HG02588 (cell line): ENCODE measurements at regions not wholly inside any gene's neighbourhood (a gene's known extent, or its start where the extent isn't known, plus 50 kb on each side); places are given as distances from the start of the nearest gene placed in this dataset.

ENCODE experiments used
- ATAC-seq: cut with Tn5 transposase; IDR thresholded peaks from one replicate; pipeline ENCODE4 v1.9.1; 2021; ENCODE audit warnings: mild to moderate bottlenecking, moderate library complexity; ENCODE audit not compliant: unreplicated experiment

- ATAC-seq: peak; percentile 37
Measured at GRCh38 chr2:207286106-207286505, 120.4 kb upstream of the KLF7 start.

DNA sequence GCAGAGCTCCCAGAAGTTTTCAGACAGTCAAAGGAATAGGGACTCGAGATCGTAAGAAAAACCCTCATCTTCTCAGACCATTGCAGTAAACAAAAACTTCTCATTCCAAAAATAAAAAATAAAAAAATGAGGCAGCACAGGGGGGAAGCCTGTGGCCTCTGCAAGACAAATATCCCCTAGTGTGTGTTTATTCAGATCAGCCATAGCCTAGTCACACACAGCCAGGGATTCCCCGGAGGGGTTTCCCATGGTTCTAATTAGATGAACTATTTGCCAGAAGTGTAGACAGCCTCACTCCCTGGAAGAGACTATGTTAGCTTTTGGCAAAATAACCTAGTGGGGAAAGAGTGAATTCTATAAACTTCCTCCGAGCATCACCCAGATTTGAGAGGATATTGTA, 122.9 kb upstream of the KLF7 start:
- ATAC-seq: peak; percentile 69

DNA sequence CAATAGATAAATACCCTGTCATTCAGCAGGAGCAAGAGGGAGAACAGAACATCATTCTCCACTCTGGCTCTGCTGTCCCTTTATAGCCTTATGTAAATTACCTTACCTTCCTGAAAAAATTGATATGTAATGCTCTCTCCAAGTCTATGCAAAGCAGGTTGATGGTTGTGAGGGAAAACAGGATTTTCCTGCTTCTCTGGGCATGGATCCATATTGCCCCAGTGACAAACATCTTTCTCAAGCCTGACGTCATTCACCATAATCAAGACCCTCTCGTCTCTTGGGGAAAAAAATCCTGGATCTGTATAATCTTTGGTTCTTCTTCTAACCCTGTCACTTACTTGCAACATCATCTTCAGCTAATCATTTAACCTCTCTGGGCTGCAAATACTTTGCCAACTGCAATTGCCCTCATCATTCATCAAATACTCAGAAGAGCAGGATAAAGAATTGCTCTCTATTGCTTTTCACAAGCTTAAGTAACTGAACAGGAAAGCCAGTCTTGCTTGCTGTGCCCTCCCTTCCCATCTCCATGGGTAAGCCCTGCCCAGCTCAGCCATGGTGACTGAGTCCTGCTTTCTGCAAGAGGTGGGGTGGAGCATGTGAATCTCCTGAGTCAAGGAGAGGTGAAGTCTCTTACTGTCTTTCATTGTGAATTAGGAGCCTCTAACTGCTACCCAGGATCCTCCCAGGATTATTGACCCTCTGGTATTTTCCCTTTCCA, 123.7 kb upstream of the KLF7 start:
- ATAC-seq: no peak

GRCh38 chr2:207290833-207291624, 125.3 kb upstream of the KLF7 start:
- ATAC-seq: no peak

GRCh38 chr2:207291625-207292252, 126.0 kb upstream of the KLF7 start:
- peak; percentile 40 for ATAC-seq

- no peak for ATAC-seq
Measured at GRCh38 chr2:207296265-207296948, 130.7 kb upstream of the KLF7 start.

DNA sequence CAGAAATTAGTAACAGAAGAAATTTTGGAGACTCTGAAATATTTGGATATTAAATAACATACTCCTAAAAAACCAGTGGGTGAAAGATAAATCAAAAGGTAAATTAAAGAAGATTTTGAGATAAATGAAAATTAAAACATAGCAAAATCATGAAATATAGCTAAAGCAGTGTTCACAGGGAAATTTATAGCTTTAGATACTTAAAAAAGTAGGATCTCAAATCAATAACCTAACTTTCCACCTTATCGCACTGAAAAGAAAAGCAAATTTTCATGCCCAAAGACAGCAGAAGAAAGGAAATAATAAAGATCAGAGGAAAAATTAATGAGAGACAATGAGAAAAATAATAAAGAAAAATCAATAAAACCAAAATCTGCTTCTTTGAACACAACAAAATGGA, 135.1 kb upstream of the KLF7 start:
- no peak for ATAC-seq

GRCh38 chr2:207304761-207305160, 139.0 kb upstream of the KLF7 start:
- ATAC-seq: no peak

GRCh38 chr2:207308519-207309224, 142.9 kb upstream of the KLF7 start:
- ATAC-seq: no peak

DNA sequence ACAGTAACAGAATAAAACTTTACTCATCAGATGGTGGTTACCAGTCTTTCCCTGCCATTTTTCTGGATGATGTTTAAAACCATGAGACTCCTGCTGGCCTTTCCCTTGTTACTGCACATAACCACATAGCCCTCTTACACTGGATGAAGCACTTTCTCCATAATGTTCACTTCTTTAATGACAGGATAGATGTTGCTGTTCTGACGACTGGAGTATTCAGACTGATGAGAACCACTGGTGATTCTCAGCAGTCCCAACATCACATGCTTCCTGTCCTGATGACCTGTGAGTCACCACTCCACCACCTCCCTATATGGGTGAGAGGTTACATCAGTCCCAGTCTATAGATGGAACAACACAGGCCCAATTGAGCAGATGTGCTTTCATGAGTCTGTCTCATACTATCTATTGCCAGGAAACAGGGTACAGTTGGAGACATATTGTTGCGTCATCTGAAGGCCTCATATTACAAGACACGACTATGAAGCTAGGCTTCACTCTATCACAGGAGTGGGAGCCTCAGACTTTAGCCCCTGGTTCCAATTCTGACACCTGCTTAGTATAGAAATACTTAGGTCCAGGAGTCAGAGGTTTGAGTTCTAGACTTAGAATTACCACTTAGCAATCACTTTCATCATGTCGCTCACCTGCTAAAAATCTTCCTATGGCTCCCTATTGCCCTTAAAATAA, 145.7 kb upstream of the KLF7 start:
- ATAC-seq: peak; percentile 90

- no peak for ATAC-seq
Measured at GRCh38 chr2:207312006-207312356, 146.2 kb upstream of the KLF7 start.

DNA sequence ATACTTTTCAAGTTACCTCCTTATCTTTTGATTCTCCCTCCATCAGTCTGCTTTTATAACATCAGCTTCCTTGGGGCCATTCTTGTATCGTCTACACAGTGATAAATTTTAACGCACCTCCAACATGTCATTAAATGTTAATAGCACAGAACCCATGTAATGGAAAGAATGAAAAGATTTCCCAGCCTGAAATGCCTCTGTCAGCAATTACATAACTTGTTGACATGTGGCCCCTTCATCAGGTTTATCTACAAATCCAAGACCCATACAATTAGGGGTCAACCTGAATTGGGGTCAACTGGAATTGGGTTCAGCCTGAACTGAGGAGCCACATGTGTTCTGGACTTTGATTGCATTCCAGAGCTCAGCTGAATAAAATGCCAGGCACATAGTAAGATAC, 148.2 kb upstream of the KLF7 start:
- ATAC-seq: no peak

DNA sequence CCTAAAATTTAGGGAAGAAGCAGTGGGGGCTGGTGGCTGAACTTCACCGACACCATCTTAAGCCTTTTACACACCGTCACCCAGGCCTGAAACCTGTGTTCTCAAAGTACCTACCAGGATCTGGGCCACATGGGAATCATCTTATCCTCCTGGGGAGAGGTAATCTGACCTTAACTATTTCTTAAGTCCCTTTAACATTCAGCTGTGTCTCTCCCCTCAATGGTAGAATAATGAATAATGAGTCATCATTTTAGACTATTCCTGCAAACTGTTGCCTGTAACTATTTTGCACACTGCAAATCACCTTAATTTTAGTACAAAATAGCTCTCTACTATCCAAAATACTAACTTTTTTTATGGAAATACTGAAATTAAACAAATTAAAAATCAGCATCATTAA, 149.4 kb upstream of the KLF7 start:
- no peak for ATAC-seq

- no peak for ATAC-seq
Measured at GRCh38 chr2:207316484-207316883, 150.7 kb upstream of the KLF7 start.

GRCh38 chr2:207316906-207317305, 151.2 kb upstream of the KLF7 start:
- ATAC-seq: no peak

DNA sequence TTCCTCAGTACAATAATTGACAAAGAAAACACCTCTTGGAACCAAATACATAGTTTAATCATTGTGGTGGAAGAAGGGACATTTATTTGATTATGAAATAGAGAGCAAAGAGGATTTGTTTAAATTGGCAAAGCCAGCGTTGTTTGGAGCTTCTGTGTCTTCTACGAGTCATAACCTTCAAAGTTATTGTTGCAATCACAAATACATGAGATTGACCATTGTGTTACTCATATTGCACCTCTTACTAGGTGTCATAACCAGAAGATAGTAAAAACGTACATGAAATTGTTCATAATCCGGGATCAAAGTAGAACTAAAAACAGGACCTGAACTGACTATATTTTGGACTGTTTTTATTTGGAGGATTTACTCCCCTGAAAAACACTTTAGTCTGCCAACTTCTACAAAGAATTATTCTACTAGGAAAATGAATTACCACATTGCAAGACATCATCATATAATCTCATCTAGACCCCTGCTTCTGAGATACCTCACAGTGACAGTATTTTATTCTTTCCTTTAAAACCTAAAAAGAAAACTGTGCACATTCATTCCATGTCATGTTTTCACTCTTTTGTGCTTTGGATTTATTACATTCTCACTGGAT, 151.7 kb upstream of the KLF7 start:
- no peak for ATAC-seq

GRCh38 chr2:207318181-207318628, 152.5 kb upstream of the KLF7 start:
- no peak for ATAC-seq

DNA sequence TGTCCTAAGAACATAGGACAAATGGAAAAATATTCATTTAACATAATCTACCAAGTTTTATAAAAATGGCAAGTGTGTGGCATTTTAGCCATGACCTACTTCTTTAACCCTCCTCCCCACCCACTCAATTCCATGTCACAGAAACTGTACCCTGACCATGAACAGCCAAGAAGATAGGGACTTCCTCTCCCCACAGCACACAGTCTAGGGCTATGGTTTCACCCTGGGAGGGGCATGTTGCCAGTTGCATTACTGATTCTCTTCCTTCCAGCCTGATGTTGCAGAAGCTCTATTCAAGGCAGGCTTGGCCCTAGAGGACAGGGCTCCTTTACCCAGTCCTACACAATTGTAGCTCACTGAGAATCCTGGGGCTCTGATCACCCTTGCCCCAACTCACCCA, 153.6 kb upstream of the KLF7 start:
- no peak for ATAC-seq

GRCh38 chr2:207320381-207321159, 154.8 kb upstream of the KLF7 start:
- no peak for ATAC-seq
